ENCODE measurements at regions not wholly inside any gene's neighbourhood (a gene's known extent, or its start where the extent isn't known, plus 50 kb on each side); places are given as distances from the start of the nearest gene placed in this dataset.

- FAIRE-seq = no peak
- DNase-seq (ENCODE audit: insufficient read length, low spot score) = no peak
Measured at GRCh38 chr2:196427986-196428634, 211.4 kb upstream of the CCDC150 start.

- no peak for DNase-seq (ENCODE audit: insufficient read length, low spot score)
- no peak for FAIRE-seq
Measured at GRCh38 chr2:196431076-196431475, 208.4 kb upstream of the CCDC150 start.

GRCh38 chr2:196431957-196432356 lies 207.6 kb upstream of the CCDC150 start:
- no peak for FAIRE-seq
- no peak for DNase-seq (ENCODE audit: insufficient read length, low spot score)

- FAIRE-seq = no peak
- DNase-seq (ENCODE audit: insufficient read length, low spot score) = no peak
Measured at GRCh38 chr2:196433116-196433515, 206.4 kb upstream of the CCDC150 start.

- DNase-seq (ENCODE audit: insufficient read length, low spot score) (no peak), FAIRE-seq (no peak)
Measured at GRCh38 chr2:196434217-196434616, 205.3 kb upstream of the CCDC150 start.

GRCh38 chr2:196435189-196435588 lies 204.3 kb upstream of the CCDC150 start:
- FAIRE-seq (no peak), DNase-seq (ENCODE audit: insufficient read length, low spot score) (no peak)

- FAIRE-seq = no peak
Measured at GRCh38 chr2:196437626-196438025, 201.9 kb upstream of the CCDC150 start.

GRCh38 chr2:196439760-196440159 lies 199.8 kb upstream of the CCDC150 start:
- no peak for DNase-seq (ENCODE audit: insufficient read length, low spot score)
- no peak for FAIRE-seq

More at GRCh38 chr2:196437626-196438025, 201.9 kb upstream of the CCDC150 start:
- no peak for DNase-seq (ENCODE audit: insufficient read length, low spot score)

- DNase-seq (ENCODE audit: insufficient read length, low spot score) (no peak), FAIRE-seq (peak; percentile 47)
Measured at GRCh38 chr2:196440413-196440812, 199.1 kb upstream of the CCDC150 start.

- no peak for DNase-seq (ENCODE audit: insufficient read length, low spot score)
- FAIRE-seq = no peak
Measured at GRCh38 chr2:196441527-196441926, 198.0 kb upstream of the CCDC150 start.

- DNase-seq (ENCODE audit: insufficient read length, low spot score) = no peak
- FAIRE-seq = no peak
Measured at GRCh38 chr2:196442211-196442610, 197.3 kb upstream of the CCDC150 start.

GRCh38 chr2:196444442-196444841 lies 195.1 kb upstream of the CCDC150 start:
- DNase-seq (ENCODE audit: insufficient read length, low spot score) = no peak
- no peak for FAIRE-seq

- DNase-seq (ENCODE audit: insufficient read length, low spot score) (no peak), FAIRE-seq (no peak)
Measured at GRCh38 chr2:196445991-196446390, 193.5 kb upstream of the CCDC150 start.

- DNase-seq (ENCODE audit: insufficient read length, low spot score) (no peak), FAIRE-seq (no peak)
Measured at GRCh38 chr2:196448407-196449079, 191.0 kb upstream of the CCDC150 start.

GRCh38 chr2:196449083-196449482 lies 190.4 kb upstream of the CCDC150 start:
- FAIRE-seq (no peak), DNase-seq (ENCODE audit: insufficient read length, low spot score) (no peak)

- DNase-seq (ENCODE audit: insufficient read length, low spot score) (no peak), FAIRE-seq (no peak)
Measured at GRCh38 chr2:196452758-196453157, 186.8 kb upstream of the CCDC150 start.

GRCh38 chr2:196453613-196454047 lies 185.9 kb upstream of the CCDC150 start:
- DNase-seq (ENCODE audit: insufficient read length, low spot score) (peak; percentile 6), FAIRE-seq (peak; percentile 96)

GRCh38 chr2:196454492-196454891 lies 185.0 kb upstream of the CCDC150 start:
- peak; percentile 37 for FAIRE-seq

GRCh38 chr2:196459539-196459938 lies 180.0 kb upstream of the CCDC150 start:
- DNase-seq (ENCODE audit: insufficient read length, low spot score) = no peak
- FAIRE-seq = peak; percentile 31

More at GRCh38 chr2:196454492-196454891, 185.0 kb upstream of the CCDC150 start:
- no peak for DNase-seq (ENCODE audit: insufficient read length, low spot score)

- DNase-seq (ENCODE audit: insufficient read length, low spot score) (no peak), FAIRE-seq (no peak)
Measured at GRCh38 chr2:196463706-196464105, 175.8 kb upstream of the CCDC150 start.

GRCh38 chr2:196464311-196464710 lies 175.2 kb upstream of the CCDC150 start:
- no peak for FAIRE-seq
- no peak for DNase-seq (ENCODE audit: insufficient read length, low spot score)

- FAIRE-seq = no peak
Measured at GRCh38 chr2:196466581-196466980, 172.9 kb upstream of the CCDC150 start.

More at GRCh38 chr2:196466581-196466980, 172.9 kb upstream of the CCDC150 start:
- DNase-seq (ENCODE audit: insufficient read length, low spot score) = no peak

All from GM19239 (cell line).